GM18517 (cell line): ENCODE measurements at regions not wholly inside any gene's neighbourhood (a gene's known extent, or its start where the extent isn't known, plus 50 kb on each side); places are given as distances from the start of the nearest gene placed in this dataset.
"Not testable (repeated sequence)": the region's sequence is repeated elsewhere in the genome, so short reads cannot be mapped to it uniquely, and the experiment has no call there.

Source experiments
- ATAC-seq: cut with Tn5 transposase; IDR thresholded peaks from one replicate; pipeline ENCODE4 v1.9.1; 2021; ENCODE audit warnings: mild to moderate bottlenecking, moderate library complexity; ENCODE audit not compliant: unreplicated experiment

GRCh38 chr3:16070707-16071106, 103.8 kb upstream of the GALNT15 start:
- no peak for ATAC-seq

GRCh38 chr3:16071206-16071605, 103.3 kb upstream of the GALNT15 start:
- no peak for ATAC-seq

GRCh38 chr3:16072420-16073110, 101.9 kb upstream of the GALNT15 start:
- ATAC-seq = no peak

- no peak for ATAC-seq
These were observed 101.3 kb upstream of the GALNT15 start for GRCh38 chr3:16073203-16073602.

- ATAC-seq = not testable (repeated sequence)
These were observed 100.3 kb upstream of the GALNT15 start for GRCh38 chr3:16073990-16074671.

GRCh38 chr3:16075647-16076046, 98.8 kb upstream of the GALNT15 start:
- no peak for ATAC-seq

- ATAC-seq = no peak
These were observed 97.9 kb upstream of the GALNT15 start for GRCh38 chr3:16076564-16076963.

- ATAC-seq = not testable (repeated sequence)
These were observed 97.3 kb upstream of the GALNT15 start for GRCh38 chr3:16077146-16077545.

GRCh38 chr3:16077681-16078080, 96.8 kb upstream of the GALNT15 start:
- ATAC-seq = not testable (repeated sequence)

- ATAC-seq = no peak
These were observed 95.0 kb upstream of the GALNT15 start for GRCh38 chr3:16079519-16079918.

GRCh38 chr3:16081661-16082060, 92.8 kb upstream of the GALNT15 start:
- no peak for ATAC-seq

- no peak for ATAC-seq
These were observed 89.6 kb upstream of the GALNT15 start for GRCh38 chr3:16084887-16085286.

- ATAC-seq = no peak
These were observed 89.1 kb upstream of the GALNT15 start for GRCh38 chr3:16085410-16085809.

- no peak for ATAC-seq
These were observed 88.4 kb upstream of the GALNT15 start for GRCh38 chr3:16085884-16086608.

- ATAC-seq = no peak
These were observed 87.8 kb upstream of the GALNT15 start for GRCh38 chr3:16086690-16087089.

- no peak for ATAC-seq
These were observed 86.0 kb upstream of the GALNT15 start for GRCh38 chr3:16088496-16088895.

GRCh38 chr3:16089521-16089920, 85.0 kb upstream of the GALNT15 start:
- ATAC-seq = no peak

GRCh38 chr3:16090024-16090423, 84.5 kb upstream of the GALNT15 start:
- ATAC-seq = no peak

- no peak for ATAC-seq
These were observed 83.8 kb upstream of the GALNT15 start for GRCh38 chr3:16090706-16091105.

- no peak for ATAC-seq
These were observed 81.6 kb upstream of the GALNT15 start for GRCh38 chr3:16092923-16093322.

- no peak for ATAC-seq
These were observed 72.9 kb upstream of the GALNT15 start for GRCh38 chr3:16101295-16102186.
